SK-N-SH treated with all-trans-retinoic acid at 6 μM for 48 hours (cell line): ENCODE measurements at regions not wholly inside any gene's neighbourhood (a gene's known extent, or its start where the extent isn't known, plus 50 kb on each side); places are given as distances from the start of the nearest gene placed in this dataset.

Experiments used
- GLIS3 ChIP-seq: fragments of 250-450 bp; sonication (Bioruptor Pico); IDR thresholded peaks from 2 replicates; pipeline ENCODE4 v1.5.0; 2020; ENCODE audit warnings: mild to moderate bottlenecking, moderate library complexity
- ZNF565 ChIP-seq: fragments of 450-650 bp; formaldehyde crosslinking; conservative IDR thresholded peaks from 2 replicates; pipeline ENCODE4 v1.5.0; 2020; ENCODE audit warnings: low read depth, mild to moderate bottlenecking, moderate library complexity

DNA sequence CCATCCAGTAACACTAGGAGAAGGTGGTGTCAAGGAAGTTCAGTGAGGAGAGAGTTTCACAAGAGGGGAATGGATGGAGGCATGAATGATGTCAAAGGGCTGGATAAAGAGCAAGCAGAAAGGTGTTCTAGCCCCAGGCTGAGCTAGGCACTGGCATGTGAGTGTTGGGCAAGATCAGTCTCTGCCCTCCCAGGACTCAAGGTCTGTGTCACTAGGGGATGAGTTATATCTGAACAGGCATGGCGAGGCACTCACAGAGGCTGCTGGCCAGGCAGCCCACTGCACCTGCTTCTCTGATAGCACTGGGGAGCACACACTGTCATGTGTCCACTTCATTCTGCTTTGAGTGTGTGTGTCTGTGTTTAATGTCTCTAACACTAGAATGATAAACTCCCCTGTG, 903.8 kb downstream of the BCL11B start:
- TF ChIP-seq GLIS3 (CRISPR knock-in tag), result no peak
- TF ChIP-seq ZNF565, result no peak
